Aorta (tissue), 5 donors: ENCODE measurements at regions not wholly inside any gene's neighbourhood (a gene's known extent, or its start where the extent isn't known, plus 50 kb on each side); places are given as distances from the start of the nearest gene placed in this dataset.

Experiments used
- ATAC-seq: fragments of 200-7000 bp; cut with Tn5 transposase; one replicate; pipeline ENCODE4 v1.9.1; 2022; ENCODE audit warnings: moderate library complexity; ENCODE audit not compliant: low FRiP score
- DNase-seq, 2 donors: peaks; one replicate each; pipeline ENCODE4 v3.0.0-alpha.2; 2020
- H3K27ac ChIP-seq, 2 donors: one replicate each; pipeline ENCODE4 v1.5.1; 2013; ENCODE audit warnings: low read length in 2 of 2, mild to moderate bottlenecking in 2 of 2, moderate library complexity in 2 of 2, control low read depth in 1 of 2, inconsistent platforms in 1 of 2, low read depth in 1 of 2
- H3K27me3 ChIP-seq, 2 donors: one replicate each; pipeline ENCODE4 v1.6.1; 2013; ENCODE audit warnings: control low read depth in 1 of 2, low read length in 1 of 2, mild to moderate bottlenecking in 1 of 2, moderate library complexity in 1 of 2; ENCODE audit not compliant: insufficient read depth in 2 of 2, control insufficient read depth in 1 of 2
- H3K36me3 ChIP-seq, 2 donors: one replicate each; pipeline ENCODE4 v1.6.1; 2013; ENCODE audit warnings: control low read depth in 1 of 2, low read length in 1 of 2, mild to moderate bottlenecking in 1 of 2; ENCODE audit not compliant: insufficient read depth in 2 of 2, control insufficient read depth in 1 of 2
- H3K4me1 ChIP-seq, 2 donors: one replicate each; pipeline ENCODE4 v1.6.1; 2013; ENCODE audit warnings: low read length in 2 of 2, control low read depth in 1 of 2, mild to moderate bottlenecking in 1 of 2, moderate library complexity in 1 of 2; ENCODE audit not compliant: insufficient read depth in 2 of 2, control insufficient read depth in 1 of 2
- H3K4me3 ChIP-seq, 2 donors: one replicate each; pipeline ENCODE4 v1.5.1; 2013; ENCODE audit warnings: low read length in 2 of 2, control low read depth in 1 of 2, mild to moderate bottlenecking in 1 of 2
- H3K9me3 ChIP-seq: one replicate; pipeline ENCODE4 v1.6.1; 2013; ENCODE audit warnings: mild to moderate bottlenecking, low read length; ENCODE audit not compliant: control insufficient read depth
- WGBS, 2 donors: extraction: QIAGEN DNeasy Blood & Tissue Kit; methylation state at CpG; one replicate each; pipeline ENCODE4 v1.1.7; 2013; 5-methylcytosine and 5-hydroxymethylcytosine counted together
- intact Hi-C, 2 donors: fragments of 100-400 bp; cut with DNase I; formaldehyde crosslinking; loops; one replicate each; pipeline versions ENCODE4 v1.14.2 to v1.15.0; 2022
- donor health status: healthy with polysubstance abuse.
- donor health status: Bipolar disorder and iron deficiency.
- donor health status: DM: no; HTN: no; CAD: no.
- donor health status: DM: no; HTN: no; CAD: no.
- donor health status: DM: yes; HTN: yes; CAD: no.

DNA sequence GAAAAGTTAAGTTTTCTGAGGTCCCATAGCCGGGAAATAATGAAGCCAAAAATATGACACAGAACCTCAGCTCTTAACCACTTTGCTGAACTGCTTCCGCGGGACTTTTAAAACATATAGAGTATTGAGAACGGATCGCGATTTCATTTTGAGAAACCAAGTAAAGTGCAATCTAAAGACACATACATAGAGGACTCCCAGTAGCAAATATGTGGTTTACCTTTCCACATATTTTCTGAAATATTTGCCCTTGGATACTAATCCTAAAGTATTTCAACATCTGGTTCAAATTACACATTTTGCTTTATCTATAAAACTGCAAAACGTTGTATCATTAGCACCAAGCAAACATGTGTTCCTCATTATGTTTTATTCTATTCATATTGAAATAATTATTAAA is 776.5 kb downstream of the ROBO2 start:
- no peak for ATAC-seq
- no peak for DNase-seq
- H3K9me3 ChIP-seq, result no peaks in the 10 kb centered on the region
- intact Hi-C loops, result no loop called here
- H3K4me1 ChIP-seq, result no peaks in the 10 kb centered on the region
- H3K27me3 ChIP-seq, result no peaks in the 10 kb centered on the region
- no peak overlapping the region for H3K27ac ChIP-seq
- H3K4me3 ChIP-seq, result no peak overlapping the region
- 76 to 78% methylated on average over 7 of the region's 7 CpGs for WGBS, 2 donors
- no peaks in the 10 kb centered on the region for H3K36me3 ChIP-seq

DNA sequence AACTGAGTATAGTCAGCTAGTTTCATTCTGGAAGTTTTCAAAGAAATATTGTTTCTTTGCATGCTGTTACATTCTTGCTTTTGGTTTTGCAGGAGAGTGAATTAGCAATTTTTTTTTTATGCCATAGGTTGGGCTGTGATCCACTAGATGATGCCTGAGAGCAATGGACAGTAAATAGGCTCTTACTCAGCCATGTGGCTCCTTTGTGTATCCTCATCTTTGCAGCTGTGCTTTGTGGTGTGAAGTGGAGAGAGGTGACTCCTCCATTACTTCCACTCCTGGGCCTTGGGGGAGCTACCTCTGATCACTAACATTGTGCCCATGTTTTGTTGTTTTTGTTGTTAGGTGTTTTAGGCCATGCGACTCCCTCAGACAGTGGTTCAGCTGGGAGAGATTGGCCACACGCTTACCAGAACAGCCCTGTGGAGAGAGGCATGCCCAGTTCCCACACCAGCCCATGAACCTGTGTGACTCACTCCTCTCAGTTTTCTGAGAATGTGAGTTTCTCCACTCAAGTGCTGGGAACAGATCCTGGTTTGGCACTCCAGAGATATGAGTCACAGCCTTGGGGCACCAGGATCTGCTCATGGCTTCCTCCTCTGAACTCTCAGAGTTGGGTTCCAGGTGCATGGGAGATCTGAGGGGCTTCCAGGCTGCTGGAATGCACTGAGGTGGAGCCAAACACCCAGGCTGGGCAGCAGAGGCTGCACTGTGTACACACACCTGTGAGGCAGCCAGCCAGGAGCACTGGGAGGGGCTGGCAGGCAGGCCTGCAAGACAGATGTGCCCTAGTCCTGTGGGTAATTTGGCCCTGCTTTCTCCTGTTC is 785.3 kb downstream of the ROBO2 start:
- intact Hi-C loops, result no loop called here
- peak; percentile 36 for ATAC-seq
- Histone ChIP-seq H3K4me3 (no peak overlapping the region), H3K36me3 (no peaks in the 10 kb centered on the region), H3K27me3 (no peaks in the 10 kb centered on the region), H3K4me1 (no peaks in the 10 kb centered on the region), H3K9me3 (peaks cover 2% of the 10 kb centered on the region), H3K27ac (no peak overlapping the region)
- no peak for DNase-seq
- WGBS, 2 donors, result 55 to 61% methylated on average over 2 of the region's 2 CpGs

DNA sequence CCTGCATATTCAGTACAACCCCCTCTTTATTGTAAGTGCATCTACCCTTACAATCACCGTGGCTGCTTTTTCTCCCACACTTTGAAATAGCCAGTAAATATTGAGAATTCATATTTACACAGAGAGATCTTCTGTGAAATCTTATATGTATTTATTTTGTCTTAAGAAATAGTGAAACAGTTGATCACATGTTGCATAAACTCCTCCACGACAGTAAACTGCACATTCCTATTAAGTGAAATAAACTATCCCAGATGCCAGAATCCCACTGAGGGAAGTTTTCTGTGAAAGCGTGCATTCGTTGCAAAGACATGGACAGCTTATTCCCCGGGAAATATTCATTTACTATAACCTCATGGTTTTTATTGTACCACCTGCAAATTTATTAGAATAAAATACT is 796.0 kb downstream of the ROBO2 start:
- no peak for ATAC-seq
- WGBS, 2 donors, result 12 to 18% methylated on average over 5 of the region's 5 CpGs
- no peaks in the 10 kb centered on the region for H3K4me1 ChIP-seq

DNA sequence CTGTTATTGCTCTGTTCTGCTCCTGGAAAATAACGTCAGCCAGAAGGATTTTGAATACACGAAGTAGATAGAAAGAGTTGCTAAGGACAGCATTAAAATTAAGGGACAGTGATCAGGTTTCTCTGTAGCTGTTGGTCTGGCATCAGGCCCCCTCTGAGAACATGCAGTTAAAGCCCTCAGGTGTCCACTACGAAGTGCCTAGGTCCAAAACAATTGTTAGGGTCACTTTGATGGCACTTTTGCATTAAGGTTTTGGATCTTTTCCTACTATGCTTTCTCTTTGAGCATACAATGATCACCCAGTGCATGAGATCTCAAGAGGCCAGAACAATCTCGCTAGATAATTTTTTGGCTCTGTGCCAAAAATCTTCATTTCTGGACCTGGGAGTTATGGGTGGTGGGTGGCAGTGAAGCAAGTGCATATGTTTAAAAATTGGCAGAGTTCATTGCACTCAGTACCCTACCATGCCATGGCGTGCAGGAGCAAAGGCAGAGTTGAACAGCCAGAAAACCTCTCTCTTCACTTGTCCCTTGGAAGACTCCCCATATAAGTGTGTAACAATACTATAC is 797.6 kb downstream of the ROBO2 start:
- no peak overlapping the region for H3K4me3 ChIP-seq
- H3K9me3 ChIP-seq, result no peaks in the 10 kb centered on the region
- no peak overlapping the region for H3K27ac ChIP-seq
- DNase-seq, result no peak
- intact Hi-C loops, result no loop called here
- no peaks in the 10 kb centered on the region for H3K36me3 ChIP-seq
- H3K4me1 ChIP-seq, result no peaks in the 10 kb centered on the region
- ATAC-seq, result no peak
- 55 to 63% methylated on average over 5 of the region's 5 CpGs for WGBS, 2 donors
- H3K27me3 ChIP-seq, result no peaks in the 10 kb centered on the region

More for the DNA sequence above, 796.0 kb downstream of the ROBO2 start:
- no peak for DNase-seq
- H3K27me3 ChIP-seq, result no peaks in the 10 kb centered on the region
- H3K4me3 ChIP-seq, result peak overlapping the region in 1 of 2 donors; percentile 10
- no peak overlapping the region for H3K27ac ChIP-seq
- intact Hi-C loops, result no loop called here
- H3K36me3 ChIP-seq, result no peaks in the 10 kb centered on the region
- H3K9me3 ChIP-seq, result no peaks in the 10 kb centered on the region

DNA sequence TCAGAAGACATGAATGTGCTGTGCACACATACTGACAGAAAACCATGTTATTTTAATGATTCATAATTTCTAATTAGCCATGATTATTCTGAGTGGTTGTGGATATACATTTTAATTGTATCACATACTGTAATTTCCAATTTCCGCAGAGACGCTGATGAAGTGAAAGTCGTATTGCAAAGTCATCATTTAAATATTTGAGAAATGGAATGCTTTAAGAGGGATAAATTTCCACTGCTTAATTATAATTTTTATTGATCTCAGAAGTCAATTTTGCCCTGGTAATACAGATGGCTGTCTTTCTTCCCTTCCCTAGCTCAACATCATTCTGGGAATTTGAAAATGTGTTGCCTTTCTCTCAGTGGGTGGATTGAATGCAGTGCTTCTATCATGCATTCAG is 819.3 kb downstream of the ROBO2 start:
- no peak overlapping the region for H3K4me3 ChIP-seq
- WGBS, 2 donors, result 90 to 93% methylated on average over 3 of the region's 3 CpGs

DNA sequence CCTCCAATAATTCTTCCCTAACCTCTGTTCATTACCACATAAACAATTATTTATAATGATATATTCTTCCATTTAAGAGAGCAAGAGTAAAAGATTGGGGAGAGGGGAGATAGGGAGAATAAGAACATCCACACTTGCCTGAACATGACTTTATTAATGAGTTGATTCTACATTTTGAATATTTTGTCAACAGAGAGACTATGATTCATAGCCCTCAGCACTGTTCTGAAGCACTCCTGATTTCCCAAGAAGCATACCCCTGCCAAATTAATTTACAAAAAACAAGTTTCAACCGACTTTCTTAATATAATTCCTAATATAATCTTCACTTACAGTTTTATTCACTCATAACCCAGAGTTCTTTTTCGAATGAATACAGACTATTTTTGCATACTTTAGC is 828.8 kb downstream of the ROBO2 start:
- no peak for DNase-seq
- no peaks in the 10 kb centered on the region for H3K36me3 ChIP-seq
- ATAC-seq, result no peak
- no peak overlapping the region for H3K27ac ChIP-seq
- H3K4me3 ChIP-seq, result no peak overlapping the region
- no peaks in the 10 kb centered on the region for H3K9me3 ChIP-seq
- WGBS, 2 donors, result 58 to 63% methylated on average over 2 of the region's 2 CpGs
- intact Hi-C loops, result no loop called here
- H3K27me3 ChIP-seq, result no peaks in the 10 kb centered on the region
- no peaks in the 10 kb centered on the region for H3K4me1 ChIP-seq

More for the DNA sequence above, 819.3 kb downstream of the ROBO2 start:
- Histone ChIP-seq H3K36me3 (no peaks in the 10 kb centered on the region), H3K9me3 (no peaks in the 10 kb centered on the region), H3K4me1 (no peaks in the 10 kb centered on the region), H3K27ac (no peak overlapping the region), H3K27me3 (no peaks in the 10 kb centered on the region)
- DNase-seq (no peak), ATAC-seq (no peak)
- intact Hi-C loops, result no loop called here

DNA sequence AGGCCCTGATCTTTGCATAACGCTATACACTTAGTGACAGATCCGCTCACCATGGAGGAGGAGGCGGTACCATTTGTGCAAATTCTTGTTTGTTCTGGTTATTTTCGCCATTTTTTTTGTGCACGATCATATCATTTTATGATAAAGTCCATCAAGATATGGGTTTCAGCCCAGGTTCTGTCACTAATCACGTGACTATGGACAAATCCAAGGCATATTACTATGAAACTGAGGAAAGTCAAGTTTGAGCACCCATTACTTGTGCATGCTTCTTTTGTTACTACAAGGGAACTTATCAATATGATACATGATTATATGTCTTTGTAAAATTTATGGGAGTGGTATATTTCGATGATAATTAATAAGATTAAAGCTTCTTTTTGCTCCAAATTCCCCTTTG is 829.5 kb downstream of the ROBO2 start:
- H3K9me3 ChIP-seq, result no peaks in the 10 kb centered on the region
- H3K36me3 ChIP-seq, result no peaks in the 10 kb centered on the region
- DNase-seq (no peak), ATAC-seq (no peak)
- 74 to 78% methylated on average over 7 of the region's 7 CpGs for WGBS, 2 donors
- H3K27me3 ChIP-seq, result no peaks in the 10 kb centered on the region
- no peak overlapping the region for H3K27ac ChIP-seq
- intact Hi-C loops, result no loop called here
- no peaks in the 10 kb centered on the region for H3K4me1 ChIP-seq
- H3K4me3 ChIP-seq, result no peak overlapping the region

DNA sequence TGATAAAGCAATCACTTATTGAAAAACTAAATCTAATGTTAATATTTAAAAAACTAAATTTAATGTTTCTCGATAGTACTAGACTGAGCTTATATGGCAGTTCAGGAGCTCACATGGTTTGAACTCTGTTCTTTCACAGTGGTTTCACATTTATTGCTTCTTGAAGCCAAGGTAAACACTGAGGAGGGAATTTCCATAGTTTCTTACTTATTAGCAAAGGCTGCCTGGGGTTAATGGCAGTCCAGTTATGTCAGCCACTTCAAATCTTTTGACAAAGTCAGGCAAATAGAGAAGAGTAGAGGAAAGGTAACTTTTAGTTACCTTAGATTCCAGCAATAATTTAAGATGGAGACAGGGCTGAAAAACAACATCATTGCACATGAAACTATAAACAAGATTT is 831.5 kb downstream of the ROBO2 start:
- ATAC-seq, result no peak
- H3K4me3 ChIP-seq, result no peak overlapping the region
- H3K9me3 ChIP-seq, result no peaks in the 10 kb centered on the region
- H3K4me1 ChIP-seq, result no peaks in the 10 kb centered on the region
- intact Hi-C loops, result no loop called here
- H3K27me3 ChIP-seq, result no peaks in the 10 kb centered on the region
- no peak for DNase-seq
- H3K36me3 ChIP-seq, result no peaks in the 10 kb centered on the region
- no peak overlapping the region for H3K27ac ChIP-seq
- 84 to 85% methylated on average over 1 of the region's 1 CpG for WGBS, 2 donors

DNA sequence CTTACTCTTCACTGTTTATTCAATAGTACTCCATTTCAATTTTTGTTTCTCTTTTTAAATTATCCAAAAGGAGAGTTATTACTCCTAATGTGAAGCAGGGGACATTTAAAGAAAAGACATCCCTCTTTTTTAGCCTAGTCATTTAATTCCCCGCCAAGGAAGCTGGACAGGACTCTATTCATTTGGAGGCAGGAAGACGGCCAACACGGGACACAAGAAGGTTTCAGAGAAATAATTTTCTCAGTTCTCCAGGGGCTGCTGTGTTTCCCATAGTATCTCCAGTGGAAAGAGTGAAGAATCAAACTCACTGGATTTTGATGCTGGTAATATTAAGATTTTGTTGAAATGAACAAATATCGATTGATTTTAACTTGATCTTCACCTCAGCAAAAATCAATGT is 833.7 kb downstream of the ROBO2 start:
- WGBS, 2 donors, result 54 to 63% methylated on average over 4 of the region's 4 CpGs
- ATAC-seq (no peak), DNase-seq (no peak)
- intact Hi-C loops, result no loop called here
- no peaks in the 10 kb centered on the region for H3K9me3 ChIP-seq
- no peaks in the 10 kb centered on the region for H3K36me3 ChIP-seq
- no peaks in the 10 kb centered on the region for H3K4me1 ChIP-seq
- H3K27me3 ChIP-seq, result no peaks in the 10 kb centered on the region
- no peak overlapping the region for H3K27ac ChIP-seq
- no peak overlapping the region for H3K4me3 ChIP-seq
